ENCODE measurements at regions not wholly inside any gene's neighbourhood (a gene's known extent, or its start where the extent isn't known, plus 50 kb on each side); places are given as distances from the start of the nearest gene placed in this dataset.
A peak's percentile ranks its signal among the peaks of the same experiment; 100 is the strongest.
"Not testable (repeated sequence)": the region's sequence is repeated elsewhere in the genome, so short reads cannot be mapped to it uniquely, and the experiment has no call there.

- DNase-seq (ENCODE audit: low read depth in 1 of 2, low spot score in 1 of 2), result no peak
- in situ Hi-C loops (cut with HindIII; ENCODE audit: low pct_unique_long_range_greater_than_20kb, low sequenced_read_pairs), result no loop called here
- TF ChIP-seq JUND (IDR thresholded peaks at IDR 0.05; ENCODE audit: low read depth), result no peak
Measured at GRCh38 chr6:148629592-148630465, 117.0 kb upstream of the UST start.

DNA sequence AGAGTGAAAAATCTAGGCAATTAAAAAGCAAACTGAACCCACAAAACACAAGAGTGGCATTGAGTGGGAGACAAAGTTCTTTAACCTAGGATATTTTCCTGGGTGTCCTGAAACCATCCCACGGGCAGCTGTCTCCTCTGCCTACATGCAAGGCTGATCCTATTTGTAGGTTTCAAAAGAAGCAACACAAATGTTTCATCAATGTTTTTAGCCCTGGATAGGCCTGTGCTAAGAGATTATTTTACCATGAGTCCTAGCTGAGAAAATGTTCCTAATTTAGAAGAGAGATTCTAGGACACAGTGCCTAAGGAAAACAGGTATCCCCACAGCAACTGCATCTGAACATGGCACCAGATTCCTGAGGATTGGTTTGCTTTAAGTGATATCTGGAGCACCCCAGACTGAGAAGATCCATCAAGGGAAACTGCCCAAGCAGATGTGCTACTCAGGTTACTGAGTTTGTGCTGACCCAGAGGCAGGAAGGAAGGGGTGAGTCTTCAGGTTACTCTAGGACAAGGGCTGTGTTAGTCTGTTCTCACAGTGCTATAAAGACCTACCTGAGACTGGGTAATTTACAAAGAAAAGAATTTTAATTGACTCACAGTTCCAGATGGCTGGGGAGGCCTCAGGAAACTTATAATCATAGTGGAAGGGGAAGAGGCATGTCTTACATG is 111.6 kb upstream of the UST start:
- no peak for TF ChIP-seq JUND (IDR thresholded peaks at IDR 0.05; ENCODE audit: low read depth)
- DNase-seq (ENCODE audit: low read depth in 1 of 2, low spot score in 1 of 2), result no peak
- in situ Hi-C loops (cut with HindIII; ENCODE audit: low pct_unique_long_range_greater_than_20kb, low sequenced_read_pairs), result no loop called here

DNA sequence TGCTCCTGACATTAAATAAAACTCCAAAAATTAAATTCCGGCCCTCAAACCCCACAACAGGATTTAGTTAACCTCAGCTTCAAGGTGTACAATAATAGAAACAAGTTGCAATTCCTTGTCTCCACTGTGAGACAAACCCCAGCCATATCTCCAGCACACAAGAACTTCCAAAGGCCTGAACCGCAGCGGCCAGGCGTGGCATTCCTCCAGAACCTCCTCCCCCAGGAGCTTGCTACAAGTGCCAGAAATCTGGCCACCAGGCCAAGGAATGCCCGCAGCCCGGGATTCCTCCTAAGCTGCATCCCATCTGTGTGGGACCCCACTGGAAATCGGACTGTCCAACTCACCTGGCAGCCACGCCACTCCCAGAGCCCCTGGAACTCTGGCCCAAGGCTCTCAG is 105.0 kb upstream of the UST start:
- DNase-seq (ENCODE audit: low read depth in 1 of 2, low spot score in 1 of 2); in situ Hi-C loops (cut with HindIII; ENCODE audit: low pct_unique_long_range_greater_than_20kb, low sequenced_read_pairs): not testable (repeated sequence)

DNA sequence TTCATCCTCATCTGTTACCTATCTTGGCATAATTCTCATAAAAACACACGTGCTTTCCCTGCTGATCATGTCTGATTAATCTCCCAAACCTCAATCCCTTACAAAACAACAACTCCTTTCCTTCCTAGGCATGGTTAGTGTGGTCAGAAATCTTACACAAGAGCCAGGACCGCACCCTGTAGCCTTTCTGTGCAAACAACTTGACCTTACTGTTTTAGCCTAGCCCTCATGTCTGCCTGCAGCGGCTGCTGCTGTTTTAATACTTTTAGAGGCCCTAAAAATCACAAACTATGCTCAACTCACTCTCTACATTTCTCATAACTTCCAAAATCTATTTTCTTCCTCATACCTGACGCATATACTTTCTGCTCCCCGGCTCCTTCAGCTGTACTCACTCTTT is 103.6 kb upstream of the UST start:
- DNase-seq (ENCODE audit: low read depth in 1 of 2, low spot score in 1 of 2); in situ Hi-C loops (cut with HindIII; ENCODE audit: low pct_unique_long_range_greater_than_20kb, low sequenced_read_pairs): not testable (repeated sequence)

- in situ Hi-C loops (cut with HindIII; ENCODE audit: low pct_unique_long_range_greater_than_20kb, low sequenced_read_pairs), result not testable (repeated sequence)
Measured at GRCh38 chr6:148645049-148645448, 101.8 kb upstream of the UST start.

GRCh38 chr6:148648754-148649453 is 97.9 kb upstream of the UST start:
- in situ Hi-C loops (cut with HindIII; ENCODE audit: low pct_unique_long_range_greater_than_20kb, low sequenced_read_pairs), result no loop called here
- peak in 1 of 2 experiments; percentile 12 for DNase-seq (ENCODE audit: low read depth in 1 of 2, low spot score in 1 of 2)
- TF ChIP-seq JUND (IDR thresholded peaks at IDR 0.05; ENCODE audit: low read depth), result no peak

More at GRCh38 chr6:148645049-148645448, 101.8 kb upstream of the UST start:
- not testable (repeated sequence) for DNase-seq (ENCODE audit: low read depth in 1 of 2, low spot score in 1 of 2)

DNA sequence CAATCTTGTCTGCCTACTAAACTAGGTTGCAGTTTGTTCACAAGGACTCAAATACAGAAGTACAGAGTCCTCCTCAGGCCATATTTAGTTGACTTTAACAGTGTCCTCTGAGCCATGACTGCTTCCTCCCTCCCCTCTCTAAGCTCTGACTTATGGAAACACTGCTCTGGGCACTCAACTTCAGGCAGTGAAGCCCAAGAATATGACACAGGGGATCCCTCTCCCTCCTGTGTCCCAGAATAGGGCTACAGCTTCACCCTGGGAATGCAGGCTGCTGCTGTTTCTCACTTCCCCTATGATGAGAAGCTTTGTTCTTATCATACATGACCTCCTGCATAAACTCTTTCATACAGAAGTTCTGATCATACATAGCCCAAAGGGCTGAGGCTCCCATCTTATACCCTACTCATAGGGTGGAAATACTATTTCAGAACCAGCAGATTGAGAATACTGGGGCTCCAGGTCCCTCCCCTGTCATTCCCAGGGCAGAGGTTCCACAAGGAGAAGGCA is 97.3 kb upstream of the UST start:
- no peak for DNase-seq (ENCODE audit: low read depth in 1 of 2, low spot score in 1 of 2)
- no peak for TF ChIP-seq JUND (IDR thresholded peaks at IDR 0.05; ENCODE audit: low read depth)
- in situ Hi-C loops (cut with HindIII; ENCODE audit: low pct_unique_long_range_greater_than_20kb, low sequenced_read_pairs), result no loop called here

- no peak for DNase-seq (ENCODE audit: low read depth in 1 of 2, low spot score in 1 of 2)
- in situ Hi-C loops (cut with HindIII; ENCODE audit: low pct_unique_long_range_greater_than_20kb, low sequenced_read_pairs), result no loop called here
- TF ChIP-seq JUND (IDR thresholded peaks at IDR 0.05; ENCODE audit: low read depth), result no peak
Measured at GRCh38 chr6:148650941-148651505, 95.8 kb upstream of the UST start.

GRCh38 chr6:148652205-148652604 is 94.6 kb upstream of the UST start:
- TF ChIP-seq JUND (IDR thresholded peaks at IDR 0.05; ENCODE audit: low read depth), result no peak
- no peak for DNase-seq (ENCODE audit: low read depth in 1 of 2, low spot score in 1 of 2)
- in situ Hi-C loops (cut with HindIII; ENCODE audit: low pct_unique_long_range_greater_than_20kb, low sequenced_read_pairs), result no loop called here

DNA sequence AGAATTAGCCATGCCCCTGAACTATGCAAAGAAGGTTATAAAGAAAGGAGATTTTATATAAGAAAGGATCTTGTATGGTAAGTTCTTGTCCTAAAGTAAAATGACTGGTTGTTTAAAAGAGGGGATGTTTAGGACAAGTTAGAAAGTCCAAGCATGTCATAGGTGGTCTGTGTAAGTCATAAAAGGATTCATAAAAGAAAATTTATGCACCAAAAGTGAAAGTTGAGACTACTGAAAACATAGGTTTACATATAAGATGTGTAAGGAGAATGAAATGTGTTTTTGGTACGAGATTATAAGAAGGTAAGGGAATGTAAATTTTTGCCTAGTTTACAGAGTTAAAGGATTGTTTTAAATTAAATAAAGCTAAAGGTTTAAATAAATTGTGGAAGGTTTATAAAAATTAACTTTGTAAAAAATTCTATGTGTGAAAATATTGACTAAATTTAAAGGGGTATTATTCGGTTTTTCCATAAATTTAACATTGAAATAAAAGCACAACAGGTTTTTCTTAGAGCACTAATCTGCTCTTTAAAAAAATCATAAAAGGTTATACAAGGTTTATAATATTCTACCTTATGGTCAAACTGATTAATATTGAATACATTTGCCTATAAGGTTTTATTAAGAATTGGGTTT is 93.6 kb upstream of the UST start:
- DNase-seq (ENCODE audit: low read depth in 1 of 2, low spot score in 1 of 2), result peak in 1 of 2 experiments; percentile 24
- in situ Hi-C loops (cut with HindIII; ENCODE audit: low pct_unique_long_range_greater_than_20kb, low sequenced_read_pairs), result no loop called here
- TF ChIP-seq JUND (IDR thresholded peaks at IDR 0.05; ENCODE audit: low read depth), result no peak

- no peak for TF ChIP-seq JUND (IDR thresholded peaks at IDR 0.05; ENCODE audit: low read depth)
- in situ Hi-C loops (cut with HindIII; ENCODE audit: low pct_unique_long_range_greater_than_20kb, low sequenced_read_pairs), result no loop called here
- no peak for DNase-seq (ENCODE audit: low read depth in 1 of 2, low spot score in 1 of 2)
Measured at GRCh38 chr6:148657048-148657447, 89.8 kb upstream of the UST start.

Measured in T47D (cell line).